A549 (cell line): ENCODE measurements at regions not wholly inside any gene's neighbourhood (a gene's known extent, or its start where the extent isn't known, plus 50 kb on each side); places are given as distances from the start of the nearest gene placed in this dataset.

Experiments
- ATAC-seq, 2 experiments: fragments of 200-7000 bp in 1 of 2; fragments of >200 bp in 1 of 2; cut with Nextera tagmentation in 1 of 2; cut with Tn5 transposase in 1 of 2; 3 replicates each; pipeline versions ENCODE4 v1.8.0 to v1.9.1; 2018 to 2020; ENCODE audit warnings: mild to moderate bottlenecking in 1 of 2, moderate library complexity in 1 of 2
- CTCF ChIA-PET: fragments of 300-600 bp; sonication (Branson Sonifier 250); formaldehyde crosslinking; extraction: SDS; loops from one replicate; lab custom pipeline; 2021; ENCODE audit warnings: antibody characterized with exemption, inconsistent platforms; lab: Yijun Ruan, JAX
- POLR2A ChIA-PET: fragments of 350-600 bp; formaldehyde crosslinking; extraction: SDS; loops from one replicate; lab custom pipeline; 2021; ENCODE audit warnings: antibody characterized with exemption, inconsistent platforms; lab: Yijun Ruan, JAX
- DNase-seq, 2 experiments: peaks; one replicate each; pipeline versions ENCODE4 v3.0.0 to v3.0.0-alpha.2; 2011 to 2016; ENCODE audit warnings: low read depth in 1 of 2, low spot score in 1 of 2
- FAIRE-seq: peaks from 2 replicates; lab custom pipeline; 2011; peaks lifted over from hg19 to GRCh38; lab: Jason Lieb, UNC
- H3K27ac ChIP-seq, 2 experiments: fragments of >200 bp; sonication (Bioruptor Twin); formaldehyde crosslinking; 3 replicates each; pipeline ENCODE4 v1.5.1; 2016 to 2017
- H3K4me1 ChIP-seq: fragments of >200 bp; sonication (Bioruptor Twin); formaldehyde crosslinking; 3 replicates; pipeline ENCODE4 v1.6.1; 2016
- H3K4me2 ChIP-seq: fragments of >200 bp; sonication (Bioruptor Twin); formaldehyde crosslinking; 3 replicates; pipeline ENCODE4 v1.6.1; 2016
- H3K4me3 ChIP-seq: fragments of >200 bp; sonication (Bioruptor Twin); formaldehyde crosslinking; 3 replicates; pipeline ENCODE4 v1.5.1; 2016
- H3K9me3 ChIP-seq: fragments of >200 bp; sonication (Bioruptor Twin); formaldehyde crosslinking; 3 replicates; pipeline ENCODE4 v1.6.1; 2016
- BCL3 ChIP-seq: fragments of >200 bp; sonication (Bioruptor Twin); formaldehyde crosslinking; IDR thresholded peaks from 3 replicates; pipeline ENCODE4 v1.6.1; 2016
- CBX2 ChIP-seq: fragments of 200-600 bp; sonication (generic); IDR thresholded peaks from 2 replicates; pipeline ENCODE4 v1.6.1; 2016; ENCODE audit warnings: low read depth, mild to moderate bottlenecking, borderline replicate concordance
- CEBPB ChIP-seq, 2 experiments: fragments of >200 bp in 1 of 2; sonication (Bioruptor Twin) in 1 of 2; formaldehyde crosslinking in 1 of 2; IDR thresholded peaks; 2 replicates each; pipeline ENCODE4 v1.6.1; 2012 to 2016
- EP300 ChIP-seq, 2 experiments: fragments of >200 bp; sonication (Bioruptor Twin); formaldehyde crosslinking; IDR thresholded peaks; 2 replicates in 1 of 2; 3 replicates in 1 of 2; pipeline ENCODE4 v1.6.1; 2016 to 2017
- FOSB ChIP-seq: fragments of 250-450 bp; sonication (Bioruptor Pico); IDR thresholded peaks from 2 replicates; pipeline ENCODE4 v1.5.0; 2020; ENCODE audit warnings: mild to moderate bottlenecking, moderate library complexity
- FOSL2 ChIP-seq, 2 experiments: fragments of 450-650 bp in 1 of 2; fragments of >200 bp in 1 of 2; sonication (Bioruptor Twin) in 1 of 2; formaldehyde crosslinking; IDR thresholded peaks; 2 replicates each; pipeline versions ENCODE4 v1.5.0 to v1.6.1; 2016 to 2020; ENCODE audit warnings: mild to moderate bottlenecking in 1 of 2, moderate library complexity in 1 of 2
- HDAC2 ChIP-seq: fragments of 200-600 bp; sonication (generic); IDR thresholded peaks from 2 replicates; pipeline ENCODE4 v1.6.1; 2016
- HES2 ChIP-seq: fragments of >200 bp; sonication (Bioruptor Twin); formaldehyde crosslinking; IDR thresholded peaks from 2 replicates; pipeline ENCODE4 v1.6.1; 2016
- HEYL ChIP-seq: fragments of 250-450 bp; sonication (Bioruptor Pico); IDR thresholded peaks from 2 replicates; pipeline ENCODE4 v1.8.0; 2021; ENCODE audit warnings: mild to moderate bottlenecking, moderate library complexity
- HOXB5 ChIP-seq: fragments of 250-450 bp; sonication (Bioruptor Pico); IDR thresholded peaks from 2 replicates; pipeline ENCODE4 v1.5.0; 2020; ENCODE audit warnings: mild to moderate bottlenecking, moderate library complexity
- NR3C1 ChIP-seq: fragments of >200 bp; sonication (Bioruptor Twin); formaldehyde crosslinking; IDR thresholded peaks from 3 replicates; pipeline ENCODE4 v1.6.1; 2017
- PHF8 ChIP-seq: fragments of 200-600 bp; sonication (generic); IDR thresholded peaks from 2 replicates; pipeline ENCODE4 v1.6.1; 2016; ENCODE audit warnings: low read depth, mild to moderate bottlenecking, antibody characterized with exemption, moderate library complexity, borderline replicate concordance
- POLR2A ChIP-seq: IDR thresholded peaks from 2 replicates; pipeline ENCODE4 v1.6.1; 2012; ENCODE audit warnings: mild to moderate bottlenecking, low read length
- POLR2AphosphoS2 ChIP-seq: conservative IDR thresholded peaks from 2 replicates; pipeline ENCODE4 v1.6.1; 2012; ENCODE audit warnings: low read length, improper control_type of control experiment, inconsistent platforms
- RARB ChIP-seq: fragments of 250-450 bp; sonication (Bioruptor Pico); IDR thresholded peaks from 2 replicates; pipeline ENCODE4 v1.8.0; 2021; ENCODE audit warnings: mild to moderate bottlenecking, moderate library complexity
- RFX5 ChIP-seq: fragments of 450-650 bp; IDR thresholded peaks from 2 replicates; pipeline ENCODE4 v1.7.1; 2014; ENCODE audit warnings: antibody characterized with exemption, mild to moderate bottlenecking, moderate library complexity
- SMC3 ChIP-seq: fragments of >200 bp; sonication (Bioruptor Twin); formaldehyde crosslinking; IDR thresholded peaks from 3 replicates; pipeline ENCODE4 v1.6.1; 2018; ENCODE audit warnings: inconsistent platforms
- SREBF2 ChIP-seq: fragments of 450-650 bp; IDR thresholded peaks from 2 replicates; pipeline ENCODE4 v1.6.1; 2014; ENCODE audit warnings: mild to moderate bottlenecking, moderate library complexity
- TFCP2L1 ChIP-seq: fragments of 250-450 bp; sonication (Bioruptor Pico); IDR thresholded peaks from 2 replicates; pipeline ENCODE4 v1.5.0; 2021; ENCODE audit warnings: mild to moderate bottlenecking
- ZFP36 ChIP-seq: fragments of 450-650 bp; IDR thresholded peaks from 2 replicates; pipeline ENCODE4 v1.6.1; 2014; ENCODE audit warnings: borderline replicate concordance; ENCODE audit not compliant: partially characterized antibody
- ZSCAN20 ChIP-seq: fragments of 250-450 bp; sonication (Bioruptor Pico); IDR thresholded peaks from 2 replicates; pipeline ENCODE4 v1.8.0; 2022; ENCODE audit warnings: mild to moderate bottlenecking, moderate library complexity
- WGBS: methylation state at CpG from one replicate; pipeline ENCODE4 v1.1.6; 2017; ENCODE audit errors: missing lambda C conversion rate; 5-methylcytosine and 5-hydroxymethylcytosine counted together
- TF ChIP-seq, protein P1 (sequence below): fragments of 250-450 bp; sonication (Bioruptor Pico); IDR thresholded peaks from 2 replicates; pipeline ENCODE4 v1.5.0; 2021; ENCODE audit warnings: mild to moderate bottlenecking, moderate library complexity, borderline replicate concordance
- TF ChIP-seq, protein P2 (sequence below): IDR thresholded peaks from 2 replicates; pipeline ENCODE4 v1.6.1; 2012
- TF ChIP-seq, protein P3 (sequence below): fragments of 250-450 bp; sonication (Bioruptor Pico); IDR thresholded peaks from 2 replicates; pipeline ENCODE4 v1.5.0; 2020; ENCODE audit warnings: low read depth, mild to moderate bottlenecking, moderate library complexity

DNA sequence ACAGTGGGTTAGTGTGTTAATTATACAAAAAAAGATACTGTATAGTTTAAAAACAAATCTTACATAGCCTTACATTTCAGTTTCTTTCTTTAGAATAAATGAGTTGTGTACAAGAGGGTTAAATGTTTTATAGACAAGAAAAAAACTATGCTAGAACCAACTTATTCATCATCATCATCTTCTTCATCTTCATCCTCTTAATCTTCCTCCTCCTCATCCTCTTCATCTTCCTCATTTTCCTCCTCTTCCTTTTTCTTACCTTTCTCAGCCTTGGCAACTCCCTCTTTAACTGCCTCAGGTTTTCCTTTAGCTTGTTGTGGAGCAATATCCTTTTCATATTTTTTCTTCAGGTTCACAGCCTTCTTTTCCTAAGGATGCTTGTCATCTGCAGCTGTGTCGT is 53.7 kb downstream of the RPS12 start:
- Histone ChIP-seq H3K4me1 (no peaks in the 10 kb centered on the region), H3K9me3 (no peaks in the 10 kb centered on the region), H3K27ac (no peak overlapping the region), H3K4me2 (no peak overlapping the region), H3K4me3 (no peak overlapping the region)
- TF ChIP-seq SREBF2 (no peak), HES2 (no peak), CBX2 (no peak), ZFP36 (no peak), RARB (CRISPR knock-in tag) (no peak), HEYL (no peak), RFX5 (no peak), EP300 (IDR thresholded peaks at IDR 0.05) (no peak), ZSCAN20 (CRISPR knock-in tag) (no peak), CEBPB (IDR thresholded peaks at IDR 0.05) (no peak), FOSB (CRISPR knock-in tag) (no peak)
- TF ChIP-seq, protein P1, sequence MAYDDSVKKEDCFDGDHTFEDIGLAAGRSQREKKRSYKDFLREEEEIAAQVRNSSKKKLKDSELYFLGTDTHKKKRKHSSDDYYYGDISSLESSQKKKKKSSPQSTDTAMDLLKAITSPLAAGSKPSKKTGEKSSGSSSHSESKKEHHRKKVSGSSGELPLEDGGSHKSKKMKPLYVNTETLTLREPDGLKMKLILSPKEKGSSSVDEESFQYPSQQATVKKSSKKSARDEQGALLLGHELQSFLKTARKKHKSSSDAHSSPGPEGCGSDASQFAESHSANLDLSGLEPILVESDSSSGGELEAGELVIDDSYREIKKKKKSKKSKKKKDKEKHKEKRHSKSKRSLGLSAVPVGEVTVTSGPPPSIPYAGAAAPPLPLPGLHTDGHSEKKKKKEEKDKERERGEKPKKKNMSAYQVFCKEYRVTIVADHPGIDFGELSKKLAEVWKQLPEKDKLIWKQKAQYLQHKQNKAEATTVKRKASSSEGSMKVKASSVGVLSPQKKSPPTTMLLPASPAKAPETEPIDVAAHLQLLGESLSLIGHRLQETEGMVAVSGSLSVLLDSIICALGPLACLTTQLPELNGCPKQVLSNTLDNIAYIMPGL (CRISPR knock-in tag) = no peak
- 61% methylated on average over 1 of the region's 1 CpG for WGBS
- ChIA-PET POLR2A (no interaction called here), CTCF (no interaction called here)
- DNase-seq = no peak
- no peak for FAIRE-seq
- no peak for ATAC-seq

DNA sequence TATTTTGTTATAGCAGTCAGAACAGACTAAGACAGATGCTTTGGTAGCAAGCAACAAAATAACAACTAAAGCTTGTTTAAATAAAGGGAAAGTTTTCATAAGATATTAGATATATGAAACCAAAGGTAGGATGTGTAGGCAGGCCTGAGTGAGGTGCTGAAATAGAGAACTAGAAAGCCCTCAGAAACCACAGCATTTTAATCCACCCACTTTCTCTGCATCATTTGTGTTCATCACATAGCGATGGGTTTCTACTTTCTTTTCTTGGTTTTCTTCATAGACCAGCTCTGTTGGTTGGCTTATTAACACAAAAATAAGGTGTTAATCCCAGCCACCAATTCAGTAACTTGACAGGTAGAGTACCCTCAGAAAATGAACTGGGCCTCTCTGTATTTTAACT is 58.6 kb downstream of the RPS12 start:
- ChIA-PET POLR2A (no interaction called here), CTCF (no interaction called here)
- H3K4me2 ChIP-seq = no peak overlapping the region
- FAIRE-seq (no peak), DNase-seq (no peak), ATAC-seq (no peak)
- peaks cover 6% of the 10 kb centered on the region; the same call in 1 of the 3 replicates for H3K9me3 ChIP-seq
- no peaks in the 10 kb centered on the region for H3K4me1 ChIP-seq
- WGBS = 88% methylated on average over 1 of the region's 1 CpG
- TF ChIP-seq SREBF2 (no peak), FOSB (CRISPR knock-in tag) (no peak), BCL3 (no peak), PHF8 (no peak), TFCP2L1 (CRISPR knock-in tag) (no peak), FOSL2 (IDR thresholded peaks at IDR 0.05) (no peak), FOSL2 (CRISPR knock-in tag; IDR thresholded peaks at IDR 0.05) (no peak), HEYL (no peak), POLR2A (no peak), SMC3 (no peak), POLR2AphosphoS2 (no peak), HOXB5 (CRISPR knock-in tag) (no peak), CEBPB (IDR thresholded peaks at IDR 0.05) (no peak), HDAC2 (no peak), NR3C1 (no peak)
- TF ChIP-seq, protein P2, sequence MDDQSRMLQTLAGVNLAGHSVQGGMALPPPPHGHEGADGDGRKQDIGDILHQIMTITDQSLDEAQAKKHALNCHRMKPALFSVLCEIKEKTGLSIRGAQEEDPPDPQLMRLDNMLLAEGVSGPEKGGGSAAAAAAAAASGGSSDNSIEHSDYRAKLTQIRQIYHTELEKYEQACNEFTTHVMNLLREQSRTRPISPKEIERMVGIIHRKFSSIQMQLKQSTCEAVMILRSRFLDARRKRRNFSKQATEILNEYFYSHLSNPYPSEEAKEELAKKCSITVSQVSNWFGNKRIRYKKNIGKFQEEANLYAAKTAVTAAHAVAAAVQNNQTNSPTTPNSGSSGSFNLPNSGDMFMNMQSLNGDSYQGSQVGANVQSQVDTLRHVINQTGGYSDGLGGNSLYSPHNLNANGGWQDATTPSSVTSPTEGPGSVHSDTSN = no peak
- TF ChIP-seq, protein P3, sequence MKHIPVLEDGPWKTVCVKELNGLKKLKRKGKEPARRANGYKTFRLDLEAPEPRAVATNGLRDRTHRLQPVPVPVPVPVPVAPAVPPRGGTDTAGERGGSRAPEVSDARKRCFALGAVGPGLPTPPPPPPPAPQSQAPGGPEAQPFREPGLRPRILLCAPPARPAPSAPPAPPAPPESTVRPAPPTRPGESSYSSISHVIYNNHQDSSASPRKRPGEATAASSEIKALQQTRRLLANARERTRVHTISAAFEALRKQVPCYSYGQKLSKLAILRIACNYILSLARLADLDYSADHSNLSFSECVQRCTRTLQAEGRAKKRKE (CRISPR knock-in tag) = no peak
- H3K4me3 ChIP-seq = no peak overlapping the region
- H3K27ac ChIP-seq = no peak overlapping the region
